Activated CD8-positive, alpha-beta T cell treated with anti-CD3 and anti-CD28 coated beads for 36 hours (primary cell): ENCODE measurements at regions not wholly inside any gene's neighbourhood (a gene's known extent, or its start where the extent isn't known, plus 50 kb on each side); places are given as distances from the start of the nearest gene placed in this dataset.

Source experiments
- ATAC-seq: fragments of 200-7000 bp; cut with Tn5 transposase; one replicate; pipeline ENCODE4 v1.10.0; 2021; ENCODE audit warnings: mild to moderate bottlenecking, moderate library complexity
- CTCF ChIA-PET: fragments of 350-600 bp; sonication (Branson Sonifier 250); formaldehyde crosslinking; loops from one replicate; lab custom pipeline; 2021; ENCODE audit warnings: antibody characterized with exemption; lab: Charles Lee
- POLR2A ChIA-PET: fragments of 350-600 bp; sonication (Branson Sonifier 250); formaldehyde crosslinking; loops from one replicate; lab custom pipeline; 2021; ENCODE audit warnings: antibody characterized with exemption; lab: Charles Lee
- DNase-seq: peaks from one replicate; pipeline ENCODE4 v3.0.0-alpha.2; 2020
- H3K27ac Mint-ChIP-seq: one replicate; pipeline ENCODE4 v1.8.0; 2021; ENCODE audit warnings: mild to moderate bottlenecking, mixed read lengths
- H3K27me3 Mint-ChIP-seq: one replicate; pipeline ENCODE4 v1.8.0; 2021; ENCODE audit warnings: mixed read lengths
- H3K36me3 Mint-ChIP-seq: one replicate; pipeline ENCODE4 v1.8.0; 2021; ENCODE audit warnings: low read depth, mixed read lengths
- H3K4me1 Mint-ChIP-seq: one replicate; pipeline ENCODE4 v1.8.0; 2021; ENCODE audit warnings: low read depth, mixed read lengths
- H3K4me3 Mint-ChIP-seq: one replicate; pipeline ENCODE4 v1.8.0; 2021; ENCODE audit warnings: mild to moderate bottlenecking, moderate library complexity, mixed read lengths
- H3K9me3 Mint-ChIP-seq: one replicate; pipeline ENCODE4 v1.8.0; 2021; ENCODE audit warnings: mixed read lengths
- intact Hi-C: fragments of 100-400 bp; cut with micrococcal nuclease; formaldehyde crosslinking; loops from one replicate; pipeline ENCODE4 v1.10.0; 2022
- TF ChIP-seq, protein P1 (sequence below): fragments of 200-600 bp; IDR thresholded peaks from one replicate; pipeline ENCODE4 v1.8.0; 2022; ENCODE audit warnings: antibody characterized with exemption, mild to moderate bottlenecking

- CTCF ChIA-PET = no interaction called here
Observed at GRCh38 chr16:62950351-62950750, 914.1 kb upstream of the CDH8 start.

GRCh38 chr16:62940569-62940968, 904.3 kb upstream of the CDH8 start:
- TF ChIP-seq, protein P1, sequence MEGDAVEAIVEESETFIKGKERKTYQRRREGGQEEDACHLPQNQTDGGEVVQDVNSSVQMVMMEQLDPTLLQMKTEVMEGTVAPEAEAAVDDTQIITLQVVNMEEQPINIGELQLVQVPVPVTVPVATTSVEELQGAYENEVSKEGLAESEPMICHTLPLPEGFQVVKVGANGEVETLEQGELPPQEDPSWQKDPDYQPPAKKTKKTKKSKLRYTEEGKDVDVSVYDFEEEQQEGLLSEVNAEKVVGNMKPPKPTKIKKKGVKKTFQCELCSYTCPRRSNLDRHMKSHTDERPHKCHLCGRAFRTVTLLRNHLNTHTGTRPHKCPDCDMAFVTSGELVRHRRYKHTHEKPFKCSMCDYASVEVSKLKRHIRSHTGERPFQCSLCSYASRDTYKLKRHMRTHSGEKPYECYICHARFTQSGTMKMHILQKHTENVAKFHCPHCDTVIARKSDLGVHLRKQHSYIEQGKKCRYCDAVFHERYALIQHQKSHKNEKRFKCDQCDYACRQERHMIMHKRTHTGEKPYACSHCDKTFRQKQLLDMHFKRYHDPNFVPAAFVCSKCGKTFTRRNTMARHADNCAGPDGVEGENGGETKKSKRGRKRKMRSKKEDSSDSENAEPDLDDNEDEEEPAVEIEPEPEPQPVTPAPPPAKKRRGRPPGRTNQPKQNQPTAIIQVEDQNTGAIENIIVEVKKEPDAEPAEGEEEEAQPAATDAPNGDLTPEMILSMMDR = no peak
- Mint-ChIP-seq H3K9me3 (peaks cover 6% of the 10 kb centered on the region), H3K36me3 (no peaks in the 10 kb centered on the region), H3K27ac (no peak overlapping the region), H3K4me1 (no peaks in the 10 kb centered on the region), H3K27me3 (no peaks in the 10 kb centered on the region), H3K4me3 (no peak overlapping the region)
- DNase-seq = no peak
- intact Hi-C loops = no loop called here
- no peak for ATAC-seq
- ChIA-PET CTCF (no interaction called here), POLR2A (no interaction called here)

More at GRCh38 chr16:62950351-62950750, 914.1 kb upstream of the CDH8 start:
- Mint-ChIP-seq H3K9me3 (peaks cover 12% of the 10 kb centered on the region), H3K4me3 (no peak overlapping the region), H3K4me1 (no peaks in the 10 kb centered on the region), H3K36me3 (no peaks in the 10 kb centered on the region), H3K27me3 (no peaks in the 10 kb centered on the region), H3K27ac (no peak overlapping the region)
- TF ChIP-seq, protein P1 = no peak
- POLR2A ChIA-PET = no interaction called here
- intact Hi-C loops = no loop called here
- no peak for DNase-seq
- no peak for ATAC-seq

- DNase-seq (no peak), ATAC-seq (no peak)
- H3K27ac Mint-ChIP-seq = no peak overlapping the region
- intact Hi-C loops = no loop called here
- peaks cover 6% of the 10 kb centered on the region for H3K9me3 Mint-ChIP-seq
- no peaks in the 10 kb centered on the region for H3K27me3 Mint-ChIP-seq
- ChIA-PET POLR2A (no interaction called here), CTCF (no interaction called here)
- H3K4me1 Mint-ChIP-seq = no peaks in the 10 kb centered on the region
- no peaks in the 10 kb centered on the region for H3K36me3 Mint-ChIP-seq
- no peak overlapping the region for H3K4me3 Mint-ChIP-seq
- TF ChIP-seq, protein P1 = no peak
Observed at GRCh38 chr16:62939687-62940086, 903.4 kb upstream of the CDH8 start.

- Mint-ChIP-seq H3K36me3 (no peaks in the 10 kb centered on the region), H3K4me1 (no peaks in the 10 kb centered on the region), H3K27ac (no peak overlapping the region), H3K27me3 (no peaks in the 10 kb centered on the region), H3K4me3 (no peak overlapping the region), H3K9me3 (peaks cover 11% of the 10 kb centered on the region)
- DNase-seq = no peak
- intact Hi-C loops = no loop called here
- ATAC-seq = no peak
- TF ChIP-seq, protein P1 = no peak
- ChIA-PET POLR2A (no interaction called here), CTCF (no interaction called here)
Observed at GRCh38 chr16:62933929-62934328, 897.7 kb upstream of the CDH8 start.

- Mint-ChIP-seq H3K4me3 (no peak overlapping the region), H3K4me1 (no peaks in the 10 kb centered on the region), H3K27ac (no peak overlapping the region), H3K27me3 (no peaks in the 10 kb centered on the region), H3K36me3 (no peaks in the 10 kb centered on the region), H3K9me3 (peaks cover 15% of the 10 kb centered on the region)
- intact Hi-C loops = no loop called here
- ChIA-PET POLR2A (no interaction called here), CTCF (no interaction called here)
- TF ChIP-seq, protein P1 = no peak
- ATAC-seq = no peak
- DNase-seq = no peak
Observed at GRCh38 chr16:62929593-62929992, 893.4 kb upstream of the CDH8 start.
